MM.1S (cell line): ENCODE measurements at regions not wholly inside any gene's neighbourhood (a gene's known extent, or its start where the extent isn't known, plus 50 kb on each side); places are given as distances from the start of the nearest gene placed in this dataset.

Experiments used
- DNase-seq: peaks from one replicate; pipeline ENCODE4 v3.0.0-alpha.2; 2015
- H2AFZ ChIP-seq: fragments of 300-600 bp; sonication (generic); 2 replicates; pipeline ENCODE4 v1.6.0; 2016; ENCODE audit warnings: antibody characterized with exemption, low read length
- H3F3A ChIP-seq: fragments of 300-600 bp; sonication (generic); 2 replicates; pipeline ENCODE4 v1.6.1; 2016; ENCODE audit warnings: mild to moderate bottlenecking, antibody characterized with exemption, low read length, moderate library complexity, mixed read lengths; ENCODE audit not compliant: insufficient read depth
- H3K27ac ChIP-seq: fragments of 300-600 bp; sonication (generic); 2 replicates; pipeline ENCODE4 v1.5.1; 2016; ENCODE audit warnings: mild to moderate bottlenecking, low read length
- H3K27me3 ChIP-seq: fragments of 300-600 bp; sonication (generic); replicated peaks from 2 replicates; pipeline ENCODE4 v1.6.0; 2016; ENCODE audit warnings: low read length; ENCODE audit not compliant: insufficient read depth
- H3K36me3 ChIP-seq: fragments of 300-600 bp; sonication (generic); replicated peaks from 2 replicates; pipeline ENCODE4 v1.6.1; 2016; ENCODE audit warnings: mild to moderate bottlenecking, low read length, mixed read lengths; ENCODE audit not compliant: insufficient read depth
- H3K4me1 ChIP-seq: fragments of 300-600 bp; sonication (generic); 2 replicates; pipeline ENCODE4 v1.6.1; 2016; ENCODE audit warnings: low read length, mixed read lengths
- H3K4me2 ChIP-seq: fragments of 300-600 bp; sonication (generic); 2 replicates; pipeline ENCODE4 v1.6.0; 2016; ENCODE audit warnings: low read depth, low read length
- H3K4me3 ChIP-seq: fragments of 300-600 bp; sonication (generic); 2 replicates; pipeline ENCODE4 v1.5.1; 2016; ENCODE audit warnings: low read length, mixed read lengths
- H3K79me2 ChIP-seq: fragments of 300-600 bp; sonication (generic); 2 replicates; pipeline ENCODE4 v1.6.1; 2016; ENCODE audit warnings: mixed run types, low read length, mixed read lengths
- H3K9ac ChIP-seq: fragments of 300-600 bp; sonication (generic); 2 replicates; pipeline ENCODE4 v1.6.1; 2016; ENCODE audit warnings: low read length, mixed read lengths
- H3K9me2 ChIP-seq: fragments of 300-600 bp; sonication (generic); replicated peaks from 2 replicates; pipeline ENCODE4 v1.6.1; 2016; ENCODE audit warnings: mild to moderate bottlenecking, low read length, mixed read lengths; ENCODE audit not compliant: insufficient read depth
- H3K9me3 ChIP-seq: fragments of 300-600 bp; sonication (generic); replicated peaks from 2 replicates; pipeline ENCODE4 v1.6.1; 2016; ENCODE audit warnings: mild to moderate bottlenecking, low read length, mixed read lengths; ENCODE audit not compliant: insufficient read depth
- H4K20me1 ChIP-seq: fragments of 300-600 bp; sonication (generic); 2 replicates; pipeline ENCODE4 v1.6.1; 2016; ENCODE audit warnings: mild to moderate bottlenecking, low read length, moderate library complexity, mixed read lengths; ENCODE audit not compliant: insufficient read depth
- CTCF ChIP-seq: fragments of 300-600 bp; sonication (generic); IDR thresholded peaks from 2 replicates; pipeline ENCODE4 v1.5.1; 2016; ENCODE audit warnings: antibody characterized with exemption, low read length, mixed read lengths
- EZH2 ChIP-seq: fragments of 300-600 bp; sonication (generic); optimal IDR thresholded peaks from 2 replicates; pipeline ENCODE3; 2017; ENCODE audit warnings: low read depth, mild to moderate bottlenecking, antibody characterized with exemption, low read length, mixed read lengths
- EZH2phosphoT487 ChIP-seq: fragments of 300-600 bp; sonication (generic); IDR thresholded peaks from 2 replicates; pipeline ENCODE4 v1.6.1; 2018; ENCODE audit warnings: antibody characterized with exemption, low read length

GRCh38 chr17:63032142-63032541, 66.1 kb downstream of the TANC2 start:
- Histone ChIP-seq H2AFZ (no peak overlapping the region), H3K4me1 (peaks cover 10% of the 10 kb centered on the region; the same call in 1 of the 2 replicates), H3K27me3 (no peaks in the 10 kb centered on the region), H4K20me1 (no peaks in the 10 kb centered on the region), H3K4me2 (no peak overlapping the region), H3K9me3 (no peaks in the 10 kb centered on the region), H3K9me2 (no peaks in the 10 kb centered on the region), H3K36me3 (no peaks in the 10 kb centered on the region), H3K9ac (no peak overlapping the region), H3F3A (no peaks in the 10 kb centered on the region), H3K4me3 (no peak overlapping the region), H3K79me2 (no peaks in the 10 kb centered on the region), H3K27ac (no peak overlapping the region)
- TF ChIP-seq CTCF, result no peak
- TF ChIP-seq EZH2phosphoT487, result no peak
- TF ChIP-seq EZH2, result no peak
- DNase-seq, result no peak

GRCh38 chr17:63033142-63033541, 67.1 kb downstream of the TANC2 start:
- no peak for TF ChIP-seq EZH2
- TF ChIP-seq CTCF, result no peak
- Histone ChIP-seq H3K9ac (no peak overlapping the region), H3K4me1 (peaks cover 10% of the 10 kb centered on the region; the same call in 1 of the 2 replicates), H3K9me3 (no peaks in the 10 kb centered on the region), H3K27me3 (no peaks in the 10 kb centered on the region), H3K79me2 (no peaks in the 10 kb centered on the region), H3K27ac (no peak overlapping the region), H3F3A (no peaks in the 10 kb centered on the region), H3K36me3 (no peaks in the 10 kb centered on the region), H4K20me1 (no peaks in the 10 kb centered on the region), H3K4me3 (no peak overlapping the region), H3K9me2 (no peaks in the 10 kb centered on the region), H3K4me2 (no peak overlapping the region), H2AFZ (no peak overlapping the region)
- DNase-seq, result no peak

- Histone ChIP-seq H3K9me2 (no peaks in the 10 kb centered on the region), H3K9me3 (no peaks in the 10 kb centered on the region), H4K20me1 (no peaks in the 10 kb centered on the region), H3K4me3 (no peak overlapping the region), H3K4me2 (no peak overlapping the region), H2AFZ (no peak overlapping the region), H3K4me1 (peaks cover 17% of the 10 kb centered on the region; the same call in 1 of the 2 replicates), H3K27ac (no peak overlapping the region), H3F3A (no peaks in the 10 kb centered on the region), H3K27me3 (no peaks in the 10 kb centered on the region), H3K9ac (no peak overlapping the region), H3K79me2 (no peaks in the 10 kb centered on the region), H3K36me3 (no peaks in the 10 kb centered on the region)
- DNase-seq, result no peak
- no peak for TF ChIP-seq CTCF
- TF ChIP-seq EZH2, result no peak
- TF ChIP-seq EZH2phosphoT487, result no peak
Measured at GRCh38 chr17:63035271-63035670, 69.2 kb downstream of the TANC2 start.
